Transverse colon (tissue), 4 donors: ENCODE measurements at regions not wholly inside any gene's neighbourhood (a gene's known extent, or its start where the extent isn't known, plus 50 kb on each side); places are given as distances from the start of the nearest gene placed in this dataset.

Source experiments
- CTCF ChIP-seq, 5 experiments: fragments of 200-600 bp in 3 of 5; fragments of 450-650 bp in 2 of 5; sonication (generic) in 3 of 5; IDR thresholded peaks; 1 replicate in 2 of 5; 2 replicates in 3 of 5; pipeline ENCODE4 v1.5.1; 2016 to 2017; ENCODE audit warnings: antibody characterized with exemption in 5 of 5, inconsistent platforms in 3 of 5, mild to moderate bottlenecking in 2 of 5, moderate library complexity in 1 of 5
- POLR2A ChIP-seq: fragments of 450-650 bp; IDR thresholded peaks from one replicate; pipeline ENCODE4 v1.6.1; 2016; ENCODE audit warnings: antibody characterized with exemption, mild to moderate bottlenecking, moderate library complexity
- POLR2AphosphoS5 ChIP-seq, 3 donors: sonication (generic); formaldehyde crosslinking; IDR thresholded peaks; one replicate each; pipeline ENCODE4 v1.6.1; 2016; ENCODE audit warnings: antibody characterized with exemption in 3 of 3

- TF ChIP-seq CTCF (IDR thresholded peaks at IDR 0.05) (no peak), POLR2A (no peak), POLR2AphosphoS5 (IDR thresholded peaks at IDR 0.05) (no peak)
Observed at GRCh38 chr2:6412533-6413091, 453.1 kb downstream of the CMPK2 start.
